Mucosa of stomach (tissue), 1 donor: ENCODE measurements at regions not wholly inside any gene's neighbourhood (a gene's known extent, or its start where the extent isn't known, plus 50 kb on each side); places are given as distances from the start of the nearest gene placed in this dataset.

Experiments used
- H3K27me3 ChIP-seq: one replicate; pipeline ENCODE4 v1.7.0; 2013; ENCODE audit warnings: mild to moderate bottlenecking, low read length; ENCODE audit not compliant: control insufficient read depth, insufficient read depth
- H3K36me3 ChIP-seq: one replicate; pipeline ENCODE4 v1.7.0; 2013; ENCODE audit warnings: low read length; ENCODE audit not compliant: control insufficient read depth, insufficient read depth
- H3K4me1 ChIP-seq: one replicate; pipeline ENCODE4 v1.7.0; 2013; ENCODE audit warnings: mild to moderate bottlenecking, low read length; ENCODE audit not compliant: control insufficient read depth, insufficient read depth
- H3K4me3 ChIP-seq: one replicate; pipeline ENCODE4 v1.7.0; 2013; ENCODE audit warnings: low read length
- H3K9ac ChIP-seq: one replicate; pipeline ENCODE4 v1.7.0; 2013; ENCODE audit warnings: mild to moderate bottlenecking, low read length, moderate library complexity
- H3K9me3 ChIP-seq: one replicate; pipeline ENCODE4 v1.7.0; 2013; ENCODE audit warnings: mild to moderate bottlenecking, low read length, moderate library complexity; ENCODE audit not compliant: control insufficient read depth
- donor health status: Pancreatic carcinoma.

DNA sequence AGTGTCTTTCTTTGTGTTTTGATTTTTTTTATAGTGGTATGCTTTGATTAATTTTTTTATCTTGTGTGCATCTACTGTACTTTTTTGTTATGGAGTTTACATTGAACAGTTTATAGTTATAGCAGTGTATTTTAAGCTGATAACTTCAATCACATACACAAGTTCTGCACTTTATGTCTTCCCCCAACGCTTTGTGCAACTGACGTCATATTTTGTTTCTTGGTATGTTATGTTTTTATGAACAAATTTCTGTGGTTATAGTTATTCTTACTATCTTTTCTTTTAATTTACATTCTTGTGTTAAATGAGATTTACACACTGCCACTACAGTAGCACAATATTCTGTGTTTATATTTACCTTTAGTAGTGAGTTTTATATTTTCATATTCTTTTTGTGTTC lies 197.1 kb downstream of the SNAPC1 start:
- no peaks in the 10 kb centered on the region for H3K36me3 ChIP-seq
- no peak overlapping the region for H3K4me3 ChIP-seq
- H3K9me3 ChIP-seq = no peaks in the 10 kb centered on the region
- no peak overlapping the region for H3K9ac ChIP-seq
- H3K27me3 ChIP-seq = no peaks in the 10 kb centered on the region
- no peaks in the 10 kb centered on the region for H3K4me1 ChIP-seq

- Histone ChIP-seq H3K9me3 (no peaks in the 10 kb centered on the region), H3K4me3 (no peak overlapping the region), H3K4me1 (no peaks in the 10 kb centered on the region), H3K27me3 (no peaks in the 10 kb centered on the region), H3K36me3 (no peaks in the 10 kb centered on the region), H3K9ac (no peak overlapping the region)
Measured at GRCh38 chr14:61961369-61961768, 199.1 kb downstream of the SNAPC1 start.

DNA sequence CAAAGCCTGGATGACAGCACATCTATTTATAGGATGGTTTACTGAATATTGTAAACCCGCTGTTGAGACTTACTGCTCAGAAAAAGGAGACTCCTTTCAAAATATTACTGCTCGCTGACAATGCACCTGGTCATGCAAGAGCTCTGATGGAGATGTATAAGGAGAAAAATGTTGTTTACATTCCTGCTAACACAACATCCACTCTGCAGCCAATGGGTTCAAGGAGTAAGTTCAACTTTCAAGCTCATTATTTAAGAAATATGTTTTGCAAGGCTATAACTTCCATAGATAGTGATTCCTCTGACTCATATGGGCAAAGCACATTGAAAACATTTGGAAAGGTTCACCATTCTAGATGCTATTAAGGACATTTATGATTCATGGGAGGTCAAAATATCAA lies 201.7 kb downstream of the SNAPC1 start:
- H3K4me3 ChIP-seq = no peak overlapping the region
- H3K27me3 ChIP-seq = no peaks in the 10 kb centered on the region
- H3K4me1 ChIP-seq = no peaks in the 10 kb centered on the region
- H3K9ac ChIP-seq = no peak overlapping the region
- no peaks in the 10 kb centered on the region for H3K9me3 ChIP-seq
- no peaks in the 10 kb centered on the region for H3K36me3 ChIP-seq

DNA sequence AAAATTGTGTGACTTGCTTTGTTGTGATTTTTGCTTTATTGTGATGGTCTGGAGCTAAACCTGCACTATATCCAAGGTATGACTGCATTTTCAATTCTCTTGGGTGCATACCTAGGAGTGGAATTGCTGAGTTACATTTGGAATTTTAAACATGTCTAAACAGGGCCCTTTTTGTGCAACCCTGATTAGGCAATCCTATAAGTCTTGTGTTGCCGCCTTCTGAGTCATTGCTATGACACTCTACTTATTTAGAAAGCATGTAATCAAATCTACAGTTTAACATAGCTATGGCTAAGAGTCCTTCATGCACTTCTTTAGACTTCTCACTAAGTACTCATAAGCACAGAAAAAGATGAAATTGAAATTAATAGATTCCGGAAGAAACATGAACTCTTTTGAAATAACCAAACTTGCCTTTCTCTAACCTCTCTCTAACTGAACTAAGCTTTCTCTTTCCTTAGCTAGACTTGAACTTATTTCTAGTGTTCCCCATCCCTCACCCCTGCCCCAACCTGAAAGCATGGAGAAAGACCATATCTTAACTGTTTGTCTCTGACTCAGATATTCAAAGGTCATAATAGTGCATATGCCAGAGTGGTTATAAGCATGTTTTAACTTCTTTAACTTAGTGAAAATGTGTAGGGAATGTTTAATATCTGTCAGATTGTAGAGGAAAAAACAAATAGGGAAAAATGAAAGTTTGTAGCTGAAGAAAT lies 203.0 kb downstream of the SNAPC1 start:
- Histone ChIP-seq H3K9me3 (no peaks in the 10 kb centered on the region), H3K4me3 (no peak overlapping the region), H3K4me1 (no peaks in the 10 kb centered on the region), H3K9ac (no peak overlapping the region), H3K27me3 (no peaks in the 10 kb centered on the region), H3K36me3 (no peaks in the 10 kb centered on the region)

DNA sequence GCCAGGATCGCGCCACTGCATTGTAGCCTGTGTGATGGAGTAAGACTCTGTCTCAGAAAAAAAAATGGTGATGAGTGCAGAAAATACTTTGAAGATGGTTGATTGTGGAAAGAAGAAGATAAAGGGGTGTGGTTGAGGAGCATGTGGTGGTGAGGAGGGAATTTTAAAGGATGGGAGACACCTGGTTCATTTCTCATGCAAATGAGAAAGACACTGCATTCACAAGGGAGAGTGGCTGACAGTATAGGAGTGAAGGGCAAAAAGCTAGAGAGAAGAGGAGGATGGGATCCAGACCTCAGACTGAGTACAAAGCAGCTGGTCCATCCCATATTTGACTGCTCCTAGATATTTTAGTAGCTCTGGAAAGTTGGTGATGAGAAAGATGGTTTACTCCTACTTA lies 206.0 kb downstream of the SNAPC1 start:
- Histone ChIP-seq H3K9me3 (no peaks in the 10 kb centered on the region), H3K4me1 (no peaks in the 10 kb centered on the region), H3K4me3 (no peak overlapping the region), H3K27me3 (no peaks in the 10 kb centered on the region), H3K9ac (no peak overlapping the region), H3K36me3 (no peaks in the 10 kb centered on the region)

DNA sequence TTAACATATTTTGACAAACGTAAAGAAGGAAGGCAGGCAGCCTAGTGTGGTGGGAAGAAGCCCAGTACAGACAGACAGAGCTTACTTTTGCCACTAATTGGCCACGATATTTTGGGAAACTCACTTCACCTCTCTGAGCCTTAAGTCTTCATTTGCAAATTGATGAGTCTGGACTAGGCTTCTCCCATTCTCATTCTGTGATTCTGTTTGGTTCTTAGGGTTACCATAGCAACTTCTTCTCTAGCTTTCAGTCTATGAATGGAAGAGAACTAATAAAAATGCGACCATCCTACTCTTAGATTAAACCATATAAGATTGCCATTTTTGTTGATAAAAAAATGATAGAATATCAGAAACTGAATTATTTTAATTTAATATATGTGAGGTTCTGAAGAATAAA lies 210.5 kb downstream of the SNAPC1 start:
- H3K9ac ChIP-seq = no peak overlapping the region
- no peaks in the 10 kb centered on the region for H3K36me3 ChIP-seq
- H3K27me3 ChIP-seq = no peaks in the 10 kb centered on the region
- no peaks in the 10 kb centered on the region for H3K9me3 ChIP-seq
- H3K4me3 ChIP-seq = no peak overlapping the region
- no peaks in the 10 kb centered on the region for H3K4me1 ChIP-seq

GRCh38 chr14:61973981-61974380 lies 211.8 kb downstream of the SNAPC1 start:
- no peak overlapping the region for H3K4me3 ChIP-seq
- no peaks in the 10 kb centered on the region for H3K4me1 ChIP-seq
- H3K9ac ChIP-seq = no peak overlapping the region
- no peaks in the 10 kb centered on the region for H3K9me3 ChIP-seq
- no peaks in the 10 kb centered on the region for H3K27me3 ChIP-seq
- no peaks in the 10 kb centered on the region for H3K36me3 ChIP-seq

DNA sequence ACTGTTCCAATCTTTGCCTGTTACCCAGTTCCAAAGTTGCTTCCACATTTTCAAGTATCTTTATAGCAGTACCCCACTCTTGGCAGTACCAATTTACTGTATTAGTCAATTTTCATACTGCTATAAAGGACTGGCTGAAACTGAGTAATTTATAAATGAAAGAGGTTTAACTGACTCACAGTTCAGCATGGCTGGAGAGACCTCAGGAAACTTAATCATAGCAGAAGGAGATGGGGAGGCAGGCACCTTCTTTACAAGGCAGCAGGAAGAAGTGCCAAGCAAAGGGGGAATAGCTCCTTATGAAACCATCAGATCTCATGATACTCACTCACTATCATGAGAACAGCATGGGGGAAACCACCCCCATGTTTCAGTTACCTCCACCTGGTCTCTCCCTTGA lies 215.0 kb downstream of the SNAPC1 start:
- no peaks in the 10 kb centered on the region for H3K27me3 ChIP-seq
- no peaks in the 10 kb centered on the region for H3K9me3 ChIP-seq
- no peak overlapping the region for H3K4me3 ChIP-seq
- no peak overlapping the region for H3K9ac ChIP-seq
- H3K36me3 ChIP-seq = no peaks in the 10 kb centered on the region
- H3K4me1 ChIP-seq = no peaks in the 10 kb centered on the region

DNA sequence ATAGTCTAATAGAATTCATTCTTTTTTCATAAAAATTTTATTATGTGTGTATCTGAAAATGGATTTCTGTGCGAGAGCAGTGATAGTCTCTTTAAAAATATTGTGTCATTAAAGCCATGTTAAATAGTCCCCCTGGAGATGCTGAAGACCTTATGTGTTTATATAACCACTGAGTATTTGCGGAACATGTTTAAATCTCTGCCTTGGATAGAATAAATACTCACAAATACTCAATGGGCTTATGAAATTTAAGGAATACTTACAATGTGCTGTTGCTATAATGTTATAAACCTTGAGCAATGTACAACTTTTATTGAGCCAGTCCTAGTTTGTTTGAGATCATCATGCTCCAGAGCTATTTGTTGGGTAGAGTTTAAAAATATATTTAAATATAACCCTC lies 226.0 kb downstream of the SNAPC1 start:
- Histone ChIP-seq H3K36me3 (no peaks in the 10 kb centered on the region), H3K4me3 (no peak overlapping the region), H3K27me3 (no peaks in the 10 kb centered on the region), H3K9ac (no peak overlapping the region), H3K9me3 (no peaks in the 10 kb centered on the region), H3K4me1 (no peaks in the 10 kb centered on the region)

DNA sequence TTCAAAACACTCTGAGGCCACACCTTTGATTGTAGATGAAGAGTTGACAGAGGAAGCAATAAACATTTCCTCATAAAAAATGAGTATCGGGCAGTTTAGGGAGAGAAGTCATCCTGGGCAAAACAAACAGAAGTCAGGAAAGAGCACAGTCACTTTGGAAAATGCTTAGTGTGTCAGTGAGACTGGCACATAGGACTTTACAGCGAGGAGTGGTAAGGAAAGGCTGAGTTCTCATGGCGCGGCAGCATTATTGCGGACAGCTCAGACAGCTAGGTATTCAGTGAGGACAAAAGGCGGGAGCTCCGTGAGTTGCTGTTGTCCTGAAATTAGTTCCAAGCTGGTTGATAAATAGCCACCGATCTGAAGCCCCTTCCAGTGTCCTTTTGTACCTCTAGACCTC lies 229.9 kb downstream of the SNAPC1 start:
- Histone ChIP-seq H3K36me3 (no peaks in the 10 kb centered on the region), H3K4me1 (no peaks in the 10 kb centered on the region), H3K4me3 (no peak overlapping the region), H3K27me3 (no peaks in the 10 kb centered on the region), H3K9me3 (no peaks in the 10 kb centered on the region), H3K9ac (no peak overlapping the region)

- Histone ChIP-seq H3K27me3 (no peaks in the 10 kb centered on the region), H3K36me3 (no peaks in the 10 kb centered on the region), H3K4me1 (no peaks in the 10 kb centered on the region), H3K4me3 (no peak overlapping the region), H3K9ac (no peak overlapping the region), H3K9me3 (no peaks in the 10 kb centered on the region)
Measured at GRCh38 chr14:61992926-61993325, 230.7 kb downstream of the SNAPC1 start.

DNA sequence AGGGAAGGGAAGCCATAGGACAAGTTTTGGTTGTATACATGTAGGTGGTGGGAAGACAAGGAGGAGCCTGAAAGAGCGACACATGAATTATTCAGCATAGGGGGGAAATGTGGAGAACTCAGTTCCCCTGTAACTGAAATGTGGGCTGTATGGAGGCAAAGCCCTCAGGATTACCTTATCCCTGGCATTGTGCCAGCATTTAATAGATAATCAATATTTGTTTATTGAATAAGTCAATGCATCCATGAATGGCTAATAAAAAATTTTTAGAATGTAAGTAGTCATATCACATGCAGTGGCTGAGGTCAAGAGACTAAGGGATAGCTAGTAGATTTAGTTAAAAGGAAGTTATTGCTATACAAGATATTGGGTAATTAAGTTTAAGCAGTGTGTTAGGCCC lies 232.4 kb downstream of the SNAPC1 start:
- Histone ChIP-seq H3K9ac (no peak overlapping the region), H3K36me3 (no peaks in the 10 kb centered on the region)

GRCh38 chr14:61996753-61997152 lies 234.5 kb downstream of the SNAPC1 start:
- no peaks in the 10 kb centered on the region for H3K9me3 ChIP-seq
- no peaks in the 10 kb centered on the region for H3K36me3 ChIP-seq
- H3K27me3 ChIP-seq = no peaks in the 10 kb centered on the region
- no peaks in the 10 kb centered on the region for H3K4me1 ChIP-seq
- no peak overlapping the region for H3K9ac ChIP-seq
- H3K4me3 ChIP-seq = no peak overlapping the region

More for the DNA sequence above, 232.4 kb downstream of the SNAPC1 start:
- no peaks in the 10 kb centered on the region for H3K4me1 ChIP-seq
- no peaks in the 10 kb centered on the region for H3K9me3 ChIP-seq
- no peaks in the 10 kb centered on the region for H3K27me3 ChIP-seq
- no peak overlapping the region for H3K4me3 ChIP-seq
